ENCODE measurements at regions not wholly inside any gene's neighbourhood (a gene's known extent, or its start where the extent isn't known, plus 50 kb on each side); places are given as distances from the start of the nearest gene placed in this dataset.

GRCh38 chr5:89273289-89273688 is 390.3 kb upstream of the MEF2C start:
- DNase-seq (ENCODE audit: low read depth), result no peak

DNA sequence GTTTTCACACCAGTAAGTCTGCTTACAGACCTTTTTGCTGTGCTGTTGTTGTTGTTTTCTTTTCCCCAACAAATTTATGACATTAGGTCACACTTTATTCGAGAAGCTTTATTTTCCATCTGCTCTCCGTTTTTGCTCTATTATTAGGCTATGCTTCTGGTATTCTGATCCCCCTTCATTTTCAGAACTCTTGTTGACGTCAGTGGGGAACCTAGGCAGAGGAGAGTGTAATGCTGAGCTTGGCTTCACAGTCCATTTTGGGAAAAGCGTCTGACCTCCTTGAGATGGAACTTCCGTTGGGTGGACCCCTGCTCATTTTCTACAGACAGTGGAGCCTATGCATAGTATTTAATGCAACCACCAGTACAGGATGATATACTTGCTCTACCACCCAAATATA is 387.9 kb upstream of the MEF2C start:
- no peak for DNase-seq (ENCODE audit: low read depth)

GRCh38 chr5:89269721-89270120 is 386.7 kb upstream of the MEF2C start:
- no peak for DNase-seq (ENCODE audit: low read depth)

GRCh38 chr5:89268460-89268859 is 385.5 kb upstream of the MEF2C start:
- no peak for DNase-seq (ENCODE audit: low read depth)

DNA sequence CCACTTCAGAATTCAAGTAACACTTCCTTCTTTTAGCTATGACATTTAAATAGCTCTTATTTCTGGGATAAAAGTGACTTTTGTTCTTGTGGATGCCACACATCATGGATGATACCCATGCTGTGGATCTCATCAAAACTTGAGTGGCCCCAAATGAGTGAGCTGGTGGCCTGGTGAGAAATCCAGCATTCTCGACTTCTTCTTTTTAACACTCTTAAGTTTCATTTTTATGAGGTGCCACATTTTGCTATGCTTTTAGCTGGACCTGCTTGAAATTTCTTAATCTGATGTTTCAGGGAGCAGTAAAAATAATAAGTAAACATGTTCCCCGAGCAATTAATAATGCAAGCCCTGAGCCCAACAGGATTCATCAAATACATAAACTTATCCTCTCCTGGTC is 384.8 kb upstream of the MEF2C start:
- DNase-seq (ENCODE audit: low read depth), result no peak

- DNase-seq (ENCODE audit: low read depth), result no peak
Measured at GRCh38 chr5:89265511-89266179, 382.7 kb upstream of the MEF2C start.

DNA sequence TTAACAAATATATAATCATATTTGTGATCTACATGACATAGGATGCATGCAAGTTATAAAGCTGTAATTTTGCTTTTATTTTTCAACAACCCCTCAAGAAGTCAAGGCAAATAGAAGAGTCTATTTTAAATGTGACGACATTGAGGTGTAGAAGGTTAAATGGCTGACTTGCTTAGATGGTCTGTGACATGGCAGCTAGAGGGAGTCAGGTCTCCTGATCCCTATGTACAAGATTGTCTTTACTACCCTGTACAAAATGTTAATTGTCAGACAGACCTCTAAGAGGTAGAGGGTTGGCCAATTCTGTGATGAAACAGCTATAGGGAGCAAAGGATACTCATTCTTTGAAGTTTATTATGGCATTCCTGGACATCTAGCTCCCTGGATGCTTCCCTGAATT is 380.9 kb upstream of the MEF2C start:
- no peak for DNase-seq (ENCODE audit: low read depth)

- no peak for DNase-seq (ENCODE audit: low read depth)
Measured at GRCh38 chr5:89262030-89262429, 379.0 kb upstream of the MEF2C start.

- no peak for DNase-seq (ENCODE audit: low read depth)
Measured at GRCh38 chr5:89260254-89260653, 377.3 kb upstream of the MEF2C start.

DNA sequence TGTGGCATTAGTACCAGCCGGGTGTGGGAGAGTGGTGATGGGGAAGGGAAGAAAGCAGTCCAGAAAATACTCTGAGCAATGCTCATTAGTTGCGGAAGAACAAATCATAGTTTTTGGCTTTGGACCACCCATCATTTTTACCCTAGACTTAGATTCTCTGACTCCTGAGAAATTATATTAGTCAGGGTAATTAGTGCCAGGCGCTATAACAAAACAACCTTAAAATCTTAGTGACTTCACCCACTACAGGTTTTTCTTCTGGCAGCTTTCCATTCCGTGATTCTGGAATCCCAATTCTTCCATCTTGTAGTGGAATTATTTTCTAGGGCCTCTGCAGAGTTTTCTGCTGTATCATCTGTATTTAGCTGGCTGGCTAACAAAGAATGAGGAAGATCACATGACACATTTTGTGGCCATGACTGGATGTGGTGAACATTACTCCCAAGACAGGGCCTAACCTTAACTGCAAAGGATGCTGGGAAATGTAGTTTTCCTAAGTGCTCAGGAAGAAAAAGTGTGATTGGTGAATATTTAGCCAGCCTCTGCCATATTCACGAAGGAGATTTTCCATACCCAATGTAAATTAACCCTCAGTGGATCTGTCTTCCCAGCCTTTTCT is 373.0 kb upstream of the MEF2C start:
- no peak for DNase-seq (ENCODE audit: low read depth)

DNA sequence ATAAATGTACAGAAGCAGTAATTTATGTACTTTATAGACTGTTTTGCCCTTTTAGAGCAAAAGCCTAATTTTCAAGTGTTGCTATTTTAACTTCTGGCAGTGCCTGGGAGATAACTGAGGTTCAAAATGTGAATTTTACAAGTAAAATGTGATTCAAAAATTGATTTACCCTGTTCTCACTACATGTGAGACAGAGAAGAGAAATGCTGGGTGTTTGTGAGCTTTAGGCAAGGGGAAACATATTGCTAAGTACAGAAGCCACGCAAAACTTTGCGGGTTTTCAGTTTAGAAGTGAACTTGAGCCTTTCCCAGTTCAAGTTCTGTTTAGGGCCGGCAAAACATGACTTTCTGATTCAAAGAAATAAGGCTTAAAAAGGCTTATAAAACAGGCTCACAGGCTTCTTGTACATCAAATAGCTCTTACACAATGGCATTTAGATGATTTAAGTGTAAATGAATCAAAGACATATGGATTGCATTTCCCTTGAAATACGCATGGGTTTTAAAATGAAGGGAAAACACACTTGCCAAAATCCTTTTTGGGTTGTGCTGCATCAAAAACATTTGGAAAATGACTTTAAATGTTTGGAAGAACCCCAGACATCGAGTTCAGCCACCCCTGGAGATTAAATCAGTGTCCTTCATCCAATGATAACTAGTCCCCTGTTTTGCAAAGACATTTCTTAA is 370.8 kb upstream of the MEF2C start:
- no peak for DNase-seq (ENCODE audit: low read depth)

GRCh38 chr5:89246864-89247263 is 363.9 kb upstream of the MEF2C start:
- no peak for DNase-seq (ENCODE audit: low read depth)

- no peak for DNase-seq (ENCODE audit: low read depth)
Measured at GRCh38 chr5:89246252-89246651, 363.3 kb upstream of the MEF2C start.

DNA sequence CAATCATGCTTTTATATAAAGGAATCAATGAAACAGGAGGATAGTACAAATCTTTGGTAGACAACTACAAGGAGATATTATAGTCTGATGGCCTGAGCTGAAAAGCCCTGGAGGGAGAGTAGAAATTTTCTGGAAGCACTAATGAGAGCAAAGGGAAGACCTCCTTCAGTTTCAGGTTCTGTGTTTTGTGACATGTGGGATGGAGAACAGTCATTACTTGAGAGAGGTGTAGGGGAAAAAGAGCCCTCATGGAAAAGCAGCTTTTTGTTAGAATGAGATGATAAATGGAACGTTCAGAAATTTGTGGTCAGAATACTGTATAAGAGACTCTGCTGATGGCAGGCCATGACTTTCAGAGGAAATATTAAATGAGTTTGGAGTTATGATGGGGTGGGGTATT is 360.6 kb upstream of the MEF2C start:
- DNase-seq (ENCODE audit: low read depth), result no peak

- DNase-seq (ENCODE audit: low read depth), result no peak
Measured at GRCh38 chr5:89241186-89241585, 358.2 kb upstream of the MEF2C start.

DNA sequence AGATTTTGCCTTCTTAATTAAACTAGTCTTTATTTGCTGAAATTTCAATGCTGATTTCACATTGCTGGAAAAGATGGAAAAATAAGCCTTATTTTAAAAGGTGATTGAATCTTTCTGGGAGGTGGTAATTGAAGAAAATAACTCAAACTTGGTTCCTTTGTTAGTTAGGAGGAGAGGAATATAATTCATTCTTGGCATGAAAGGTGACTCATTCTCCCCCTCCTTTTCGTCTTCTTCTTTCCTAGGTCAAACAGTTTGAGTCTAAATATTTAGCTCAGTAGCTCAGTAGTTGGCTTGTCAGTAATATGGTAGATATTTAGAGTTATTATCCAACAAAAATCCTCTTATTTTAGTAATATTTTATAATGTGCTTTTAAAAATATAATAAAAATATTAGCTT is 353.9 kb upstream of the MEF2C start:
- DNase-seq (ENCODE audit: low read depth), result no peak

DNA sequence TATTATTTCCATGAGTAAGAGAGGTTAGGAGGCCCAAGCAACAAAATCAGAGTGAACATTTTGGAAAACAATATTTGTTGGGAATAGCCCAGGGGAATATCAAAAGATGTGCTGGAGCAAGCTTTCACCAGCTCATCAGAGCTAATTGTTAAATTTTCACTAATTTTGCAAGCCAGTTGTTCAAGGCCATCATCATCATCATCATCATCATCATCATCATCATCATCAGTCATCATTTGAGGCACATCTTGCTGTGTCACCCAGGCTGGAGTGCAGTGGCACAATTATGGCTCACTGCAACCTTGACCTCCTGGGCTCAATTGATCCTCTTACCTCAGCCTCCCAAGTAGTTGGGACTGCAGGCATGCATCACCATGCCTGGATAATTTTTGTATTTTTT is 350.5 kb upstream of the MEF2C start:
- no peak for DNase-seq (ENCODE audit: low read depth)

GRCh38 chr5:89232139-89232603 is 349.2 kb upstream of the MEF2C start:
- no peak for DNase-seq (ENCODE audit: low read depth)

DNA sequence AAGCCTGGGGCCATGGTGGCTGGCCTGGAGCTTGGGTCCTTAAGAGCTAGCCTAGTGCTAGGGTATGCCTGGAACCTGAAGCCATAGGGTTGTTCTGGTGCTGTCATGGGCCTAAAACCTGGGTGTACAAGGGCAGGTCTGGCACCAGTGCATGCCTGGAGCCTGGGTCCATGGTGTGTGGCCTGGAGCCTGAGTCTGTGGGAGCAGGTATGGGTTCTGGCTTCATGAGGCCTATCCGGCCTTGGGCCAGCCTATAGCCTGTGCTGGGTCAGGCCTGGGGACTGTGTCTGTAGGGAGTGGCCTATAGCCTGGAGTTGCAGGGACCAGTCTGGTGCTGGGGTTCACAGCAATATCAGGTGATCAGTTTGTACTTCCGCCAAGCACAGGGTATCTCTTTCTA is 347.2 kb upstream of the MEF2C start:
- DNase-seq (ENCODE audit: low read depth), result no peak

- DNase-seq (ENCODE audit: low read depth), result no peak
Measured at GRCh38 chr5:89229331-89230070, 346.5 kb upstream of the MEF2C start.

GRCh38 chr5:89228355-89228754 is 345.4 kb upstream of the MEF2C start:
- DNase-seq (ENCODE audit: low read depth), result no peak

- DNase-seq (ENCODE audit: low read depth), result no peak
Measured at GRCh38 chr5:89218364-89218763, 335.4 kb upstream of the MEF2C start.

- no peak for DNase-seq (ENCODE audit: low read depth)
Measured at GRCh38 chr5:89216606-89217005, 333.6 kb upstream of the MEF2C start.

All from activated gamma-delta T cell treated with anti-CD3 and anti-CD28 coated beads, Interleukin-2, amount 50 U/mL, for 16 hours (primary cell).